Fibroblast of skin of back (primary cell): ENCODE measurements at regions not wholly inside any gene's neighbourhood (a gene's known extent, or its start where the extent isn't known, plus 50 kb on each side); places are given as distances from the start of the nearest gene placed in this dataset.

Source experiments
- DNase-seq: peaks from one replicate; pipeline ENCODE4 v3.0.0-alpha.2; 2013

DNA sequence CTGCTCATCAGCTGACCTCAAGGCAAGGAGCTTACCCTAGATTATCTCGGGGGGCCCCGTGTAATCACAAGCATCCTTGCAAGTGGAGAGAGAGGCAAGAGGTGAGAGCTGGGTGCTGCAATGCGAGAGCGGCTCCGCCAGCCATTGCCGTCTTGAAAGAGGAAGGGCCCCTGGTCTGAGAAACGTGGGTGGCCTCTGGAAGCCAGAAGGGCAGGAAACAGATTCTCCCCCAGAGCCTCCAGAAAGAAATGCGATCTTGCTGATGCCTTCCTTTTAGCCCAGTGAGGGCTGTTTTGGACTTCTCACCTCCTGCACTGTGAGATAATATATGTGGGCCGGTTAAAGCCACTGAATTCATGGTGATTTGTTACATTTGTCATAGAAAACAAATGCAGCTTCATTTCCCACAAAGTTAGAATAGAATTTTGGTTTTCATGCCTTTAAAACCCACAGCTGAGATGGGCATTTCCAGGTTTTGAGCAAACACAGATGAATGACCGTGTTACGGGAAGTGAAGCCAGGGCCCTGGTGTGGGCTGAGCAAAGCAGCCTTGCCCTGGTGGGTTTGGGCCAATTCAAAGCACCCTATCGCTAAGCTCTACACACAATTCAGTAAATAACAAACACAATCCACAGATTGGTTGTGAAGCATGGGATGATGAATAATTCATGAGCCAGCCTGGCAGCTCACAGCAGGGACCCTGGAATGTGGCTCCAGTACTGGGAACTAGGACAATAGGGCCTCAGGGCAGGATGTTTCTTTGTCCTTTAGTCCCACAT lies 319.9 kb upstream of the HS6ST1 start:
- DNase-seq, result peak; percentile 89

DNA sequence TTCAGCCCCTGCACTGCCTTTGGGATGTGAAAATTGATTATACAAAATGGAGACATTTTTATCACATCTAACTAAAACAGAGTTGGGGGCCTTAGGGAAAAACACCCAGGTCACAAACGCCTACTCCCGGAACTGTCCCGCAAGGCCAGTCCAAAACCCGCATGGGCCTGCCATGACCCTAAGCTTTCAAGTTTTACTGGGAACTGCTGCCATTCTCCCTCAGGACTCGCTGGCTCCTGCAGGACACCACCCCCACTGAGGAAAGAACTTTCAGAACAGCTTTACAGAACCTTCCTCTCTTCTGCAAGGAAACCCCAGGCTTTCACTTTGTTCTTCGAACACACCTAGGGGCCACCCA lies 320.4 kb upstream of the HS6ST1 start:
- no peak for DNase-seq

DNA sequence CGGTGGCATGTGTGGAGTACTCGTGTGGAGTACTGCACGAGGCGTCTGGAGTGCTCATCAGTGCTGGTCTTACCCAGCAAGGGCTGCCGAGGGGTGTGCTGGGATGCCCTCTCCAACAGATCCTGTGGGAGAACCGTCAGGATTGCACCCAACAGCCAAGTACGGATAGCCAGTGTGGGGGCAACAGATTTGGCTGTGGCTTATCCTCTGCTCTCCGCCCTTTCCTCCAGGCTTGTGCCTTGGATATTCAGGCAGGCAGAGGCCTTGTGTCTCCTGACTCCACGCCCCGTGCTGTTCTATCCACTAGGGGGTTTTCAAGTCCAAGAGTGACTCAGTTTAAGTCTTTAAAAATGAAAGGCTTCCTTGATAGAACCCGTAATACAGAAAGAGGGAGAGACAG lies 321.0 kb upstream of the HS6ST1 start:
- DNase-seq, result no peak

- no peak for DNase-seq
Observed at GRCh38 chr2:128640166-128640844, 321.6 kb upstream of the HS6ST1 start.

GRCh38 chr2:128640845-128641360 lies 322.2 kb upstream of the HS6ST1 start:
- no peak for DNase-seq

DNA sequence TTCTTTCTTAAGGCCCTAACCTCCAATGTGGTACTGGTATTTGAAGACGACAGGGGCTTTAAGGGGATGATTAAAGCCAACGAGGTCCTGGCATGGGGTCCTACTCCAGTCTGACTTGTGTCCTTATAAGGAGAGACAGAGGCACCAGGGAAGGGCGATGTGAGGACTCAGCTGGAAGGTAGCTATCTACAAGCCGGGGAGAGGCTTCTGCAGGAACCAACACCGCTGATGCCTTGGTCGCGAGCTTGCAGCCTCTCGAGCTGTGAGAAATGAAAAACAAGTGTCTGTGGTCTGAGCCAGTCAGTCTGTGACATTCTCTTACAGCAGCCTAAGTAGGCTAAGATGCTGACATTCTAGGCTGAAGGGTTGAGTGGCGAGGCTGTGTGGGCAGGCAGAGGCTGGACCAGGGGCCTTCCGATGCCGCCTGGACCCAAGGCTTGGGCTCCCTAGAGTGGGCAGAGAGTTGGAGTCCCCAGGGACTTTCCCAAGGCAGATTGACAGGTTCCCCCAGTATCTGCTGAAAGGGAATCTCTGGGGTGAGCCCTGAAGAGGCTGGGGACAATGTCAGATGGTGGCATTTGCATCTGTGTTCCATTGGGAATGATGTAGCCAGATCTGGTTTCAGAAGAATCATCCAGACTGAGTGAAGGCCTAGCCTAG lies 322.9 kb upstream of the HS6ST1 start:
- DNase-seq, result no peak

GRCh38 chr2:128642316-128642715 lies 323.6 kb upstream of the HS6ST1 start:
- no peak for DNase-seq

- DNase-seq, result no peak
Observed at GRCh38 chr2:128642821-128643220, 324.2 kb upstream of the HS6ST1 start.

GRCh38 chr2:128643221-128644065 lies 324.8 kb upstream of the HS6ST1 start:
- DNase-seq, result no peak

DNA sequence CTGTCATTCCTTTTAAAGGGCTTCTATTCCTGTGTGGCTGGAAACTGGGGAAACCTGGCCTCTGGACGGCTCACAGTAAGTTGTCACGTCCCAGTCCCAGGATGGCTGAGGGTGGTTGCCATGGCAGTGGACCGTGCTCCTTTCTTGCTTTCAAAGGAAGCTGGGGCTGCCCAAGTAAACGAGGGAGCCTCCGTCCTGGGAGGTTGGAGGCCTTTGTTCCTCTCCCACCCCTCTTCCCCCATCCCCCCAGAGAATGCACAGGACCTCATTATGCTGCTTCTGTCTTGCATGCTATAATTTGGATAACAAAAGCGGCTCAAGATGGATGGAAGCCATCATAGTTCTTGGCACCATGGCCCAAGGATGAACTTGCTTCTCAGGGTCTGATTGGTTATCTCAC lies 325.5 kb upstream of the HS6ST1 start:
- no peak for DNase-seq

DNA sequence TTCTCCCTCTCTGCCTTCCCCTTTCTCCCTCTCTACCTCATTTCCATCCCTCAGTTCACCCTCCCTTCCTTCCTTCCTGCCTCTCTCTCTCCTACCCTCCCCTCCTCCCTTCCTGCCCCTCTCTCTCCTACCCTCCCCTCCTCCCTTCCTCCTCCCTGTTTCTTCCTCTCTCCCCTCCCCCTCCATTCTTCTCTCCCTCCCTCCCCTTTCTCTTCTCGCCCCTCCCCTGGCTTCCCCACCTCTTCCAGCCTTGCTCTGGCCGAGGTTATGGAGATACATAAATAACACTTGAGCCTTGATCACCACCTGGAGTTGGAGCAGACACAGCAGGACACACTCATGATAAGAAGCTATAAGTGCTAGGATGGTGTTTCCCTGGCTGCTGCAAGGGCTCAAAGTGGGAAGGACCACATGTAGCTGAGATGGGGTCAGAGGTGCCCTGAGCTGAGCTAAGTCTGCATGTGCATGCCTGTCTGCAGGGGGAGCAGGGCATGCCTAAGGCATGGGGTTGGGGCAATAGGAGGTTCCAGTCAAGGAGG lies 326.1 kb upstream of the HS6ST1 start:
- DNase-seq, result no peak

DNA sequence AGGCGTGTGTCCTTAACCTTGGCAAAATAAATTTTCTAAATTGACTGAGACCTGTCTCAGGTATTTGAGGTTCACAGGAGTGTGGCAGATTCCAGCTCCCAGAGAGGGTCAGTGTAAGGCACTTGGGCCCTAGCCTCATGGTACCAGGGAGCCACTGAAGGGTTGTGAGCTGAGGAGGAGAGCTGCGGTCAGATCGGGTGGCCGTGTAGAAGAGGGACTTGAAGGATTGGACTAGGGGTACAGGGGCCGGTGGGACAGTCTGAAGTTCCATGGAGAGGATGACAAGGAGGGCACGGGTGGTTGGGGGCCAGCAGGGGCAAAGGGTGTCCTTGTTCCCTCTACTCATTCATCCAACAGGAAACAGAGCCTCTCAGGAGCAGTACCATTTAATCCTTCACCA lies 327.0 kb upstream of the HS6ST1 start:
- no peak for DNase-seq

DNA sequence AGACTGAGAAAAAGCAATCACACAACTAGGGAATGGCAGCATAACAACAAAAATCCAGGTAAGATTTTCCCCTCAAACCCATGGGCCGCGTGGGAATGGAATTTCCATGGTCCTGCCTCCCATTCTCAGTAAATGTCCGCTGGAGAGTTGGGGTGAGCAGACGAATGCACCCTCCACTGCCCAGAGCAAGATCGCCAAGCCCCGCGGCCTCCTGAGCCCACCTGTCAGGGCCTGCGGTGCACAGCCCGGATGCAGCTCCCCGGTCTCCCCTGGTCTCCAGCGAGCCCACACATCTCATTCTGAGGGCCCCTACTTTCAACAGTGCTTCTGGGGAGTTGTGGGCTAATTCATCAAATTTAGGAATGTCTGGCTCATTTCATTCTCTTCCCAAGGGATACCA lies 327.4 kb upstream of the HS6ST1 start:
- no peak for DNase-seq

GRCh38 chr2:128646691-128647090 lies 328.0 kb upstream of the HS6ST1 start:
- DNase-seq, result no peak

DNA sequence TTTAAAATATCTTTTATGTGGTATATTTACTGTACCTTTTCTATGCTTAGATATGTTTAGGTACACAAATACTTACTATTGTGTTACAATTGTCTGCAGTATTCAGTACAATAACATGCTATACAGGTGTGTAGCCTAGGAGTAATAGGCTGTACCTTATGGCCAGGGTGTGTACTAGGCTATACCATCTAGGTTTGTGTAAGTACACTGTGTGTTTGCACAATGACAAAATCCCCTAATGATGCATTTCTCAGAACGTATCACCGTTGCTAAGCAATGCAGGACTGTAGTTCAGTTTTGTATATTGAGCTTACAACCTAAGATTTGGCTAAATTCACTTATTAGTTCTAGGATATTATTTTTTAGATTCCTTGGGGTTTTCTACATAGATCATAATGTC lies 332.3 kb upstream of the HS6ST1 start:
- DNase-seq, result no peak

DNA sequence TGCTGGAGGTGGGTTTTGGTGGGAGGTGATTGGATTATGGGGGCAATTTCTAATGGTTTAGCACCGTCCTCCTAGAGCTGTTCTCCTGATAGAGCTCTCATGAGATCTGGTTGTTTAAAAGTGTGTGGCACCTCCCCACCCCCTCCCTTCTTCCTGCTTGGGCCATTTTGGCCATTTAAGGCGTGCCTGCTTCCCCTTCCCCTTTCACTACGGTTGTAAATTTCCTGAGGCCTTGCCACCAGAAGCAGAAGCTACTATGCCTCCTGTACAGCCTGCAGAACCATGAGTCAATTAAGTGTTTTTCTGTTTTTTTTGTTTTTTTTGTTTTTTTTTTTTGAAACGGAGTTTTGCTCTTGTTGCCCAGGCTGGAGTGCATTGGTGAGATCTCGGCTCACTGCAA lies 335.7 kb upstream of the HS6ST1 start:
- DNase-seq, result no peak

DNA sequence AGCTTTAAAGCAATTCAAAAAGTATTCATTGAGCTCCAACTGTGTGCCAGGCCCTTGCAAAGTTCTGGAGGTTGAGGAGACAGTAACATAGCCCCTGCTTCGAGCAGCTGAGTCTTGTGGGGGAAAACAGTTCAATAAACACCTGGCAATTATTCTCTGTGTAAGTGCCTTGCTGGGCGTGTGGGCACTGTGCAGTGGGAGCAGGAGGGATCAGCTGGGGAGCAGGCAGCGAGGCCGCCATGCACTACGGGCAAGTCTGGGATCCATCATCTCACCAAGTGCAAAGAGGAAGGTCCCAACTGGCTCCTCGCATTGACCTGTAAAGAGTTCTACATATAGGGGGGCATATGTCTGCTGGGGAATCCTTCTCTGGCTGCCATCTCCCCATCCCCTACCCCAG lies 342.2 kb upstream of the HS6ST1 start:
- no peak for DNase-seq

- DNase-seq, result no peak
Observed at GRCh38 chr2:128661311-128661710, 342.6 kb upstream of the HS6ST1 start.

- DNase-seq, result no peak
Observed at GRCh38 chr2:128662051-128662471, 343.4 kb upstream of the HS6ST1 start.

DNA sequence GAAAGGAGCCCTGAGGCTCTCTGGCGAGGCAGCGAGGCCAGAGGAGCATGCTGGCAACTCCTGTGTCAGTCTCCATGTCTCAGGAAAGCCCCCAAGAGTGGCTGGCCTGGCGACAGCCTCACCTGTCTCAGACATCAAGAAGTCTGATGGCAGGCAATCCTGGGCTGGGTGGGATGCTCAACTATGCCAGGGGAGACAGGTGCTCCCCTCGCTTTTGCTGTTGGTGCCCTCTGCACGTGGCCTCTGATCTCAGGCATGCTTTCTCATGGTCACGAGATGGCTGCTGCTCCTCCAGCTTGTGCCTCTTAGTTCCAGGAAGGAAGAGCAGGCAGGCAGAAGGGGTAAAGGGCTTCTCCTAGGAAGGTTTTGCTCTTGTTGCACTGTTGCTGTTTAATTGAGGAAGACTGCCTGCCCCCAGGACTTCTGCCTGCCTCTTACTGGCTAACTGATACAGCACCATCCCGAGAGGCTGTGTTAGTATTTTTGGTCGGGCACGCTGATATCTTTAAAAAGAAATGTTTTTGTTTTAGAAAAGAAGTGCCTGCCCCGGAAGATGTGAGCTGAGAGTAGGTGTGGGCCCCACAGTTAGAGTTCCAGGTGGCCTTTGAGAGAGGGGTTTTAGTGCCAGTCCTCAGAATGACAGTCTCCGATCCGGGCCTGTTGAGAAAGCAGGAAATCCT lies 344.8 kb upstream of the HS6ST1 start:
- DNase-seq, result no peak

DNA sequence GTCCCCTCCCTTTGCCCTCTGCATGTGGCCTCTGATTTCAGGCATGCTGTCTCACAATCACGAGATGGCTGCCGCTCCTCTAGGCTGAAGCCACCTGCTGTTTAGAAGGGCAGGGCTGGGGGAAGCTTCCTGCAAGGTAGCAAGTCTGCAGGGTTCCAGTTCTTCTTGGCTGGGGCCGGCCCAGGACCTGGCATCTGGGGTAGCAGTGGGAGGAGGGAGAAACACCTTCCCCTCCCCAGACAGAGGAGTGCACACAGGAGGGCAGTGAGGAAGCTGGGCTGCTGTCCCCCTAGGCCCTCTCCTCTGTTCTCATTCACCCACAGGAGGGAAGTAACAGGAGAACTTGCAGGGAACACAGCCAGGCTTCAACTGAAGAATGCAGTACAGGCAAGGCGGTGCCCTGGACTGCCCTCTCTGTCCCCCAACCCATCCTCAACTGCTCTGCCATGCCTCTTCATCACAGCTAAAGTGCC lies 345.9 kb upstream of the HS6ST1 start:
- no peak for DNase-seq

- no peak for DNase-seq
Observed at GRCh38 chr2:128665113-128665512, 346.4 kb upstream of the HS6ST1 start.
